A549 (cell line): ENCODE measurements at regions not wholly inside any gene's neighbourhood (a gene's known extent, or its start where the extent isn't known, plus 50 kb on each side); places are given as distances from the start of the nearest gene placed in this dataset.

ENCODE experiments used
- CHD2 ChIP-seq: fragments of 150-350 bp; IDR thresholded peaks from 2 replicates; pipeline ENCODE4 v1.6.1; 2014; ENCODE audit warnings: low read length; ENCODE audit not compliant: partially characterized antibody
- JUN ChIP-seq, 2 experiments: fragments of >200 bp; sonication (Bioruptor Twin); formaldehyde crosslinking; IDR thresholded peaks; 2 replicates in 1 of 2; 3 replicates in 1 of 2; pipeline ENCODE4 v1.6.1; 2016 to 2017
- MAX ChIP-seq: IDR thresholded peaks from 2 replicates; pipeline ENCODE4 v1.6.1; 2012
- NPAS2 ChIP-seq: fragments of 250-450 bp; sonication (Bioruptor Pico); IDR thresholded peaks from 2 replicates; pipeline ENCODE4 v1.8.0; 2022; ENCODE audit warnings: mild to moderate bottlenecking, moderate library complexity, borderline replicate concordance
- POLR2A ChIP-seq: IDR thresholded peaks from 2 replicates; pipeline ENCODE4 v1.6.1; 2012; ENCODE audit warnings: mild to moderate bottlenecking, low read length
- TFCP2L1 ChIP-seq: fragments of 250-450 bp; sonication (Bioruptor Pico); IDR thresholded peaks from 2 replicates; pipeline ENCODE4 v1.5.0; 2021; ENCODE audit warnings: mild to moderate bottlenecking
- TF ChIP-seq, protein P1 (sequence below): fragments of 450-650 bp; IDR thresholded peaks from 2 replicates; pipeline ENCODE4 v1.6.1; 2014; ENCODE audit warnings: antibody characterized with exemption
- TF ChIP-seq, protein P2 (sequence below): fragments of >200 bp; sonication (Bioruptor Twin); formaldehyde crosslinking; IDR thresholded peaks from 3 replicates; pipeline ENCODE4 v1.5.1; 2016
- TF ChIP-seq, protein P3 (sequence below): fragments of 200-600 bp; sonication (generic); IDR thresholded peaks from 2 replicates; pipeline ENCODE4 v1.6.1; 2016; ENCODE audit warnings: antibody characterized with exemption, mild to moderate bottlenecking, moderate library complexity

DNA sequence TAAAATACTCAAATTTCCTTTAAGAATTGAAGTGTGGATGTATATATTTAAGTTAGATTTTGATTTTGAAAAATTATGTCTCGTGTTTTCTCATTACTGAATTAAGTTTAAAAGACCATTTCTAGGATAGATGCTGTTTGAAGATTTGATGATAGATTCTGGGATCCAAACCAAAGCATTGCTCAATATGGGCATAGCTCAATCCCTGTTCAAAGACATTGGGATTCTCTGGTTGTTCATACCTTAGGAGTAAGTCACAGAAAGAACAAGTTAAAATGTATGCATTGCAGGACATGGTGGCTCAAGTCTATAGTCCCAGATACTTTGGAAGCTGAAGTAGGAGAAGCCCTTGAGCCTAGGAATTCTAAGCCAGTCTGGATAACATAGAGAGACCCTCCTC lies 622.3 kb downstream of the ADCYAP1 start:
- TF ChIP-seq CHD2 (no peak), JUN (IDR thresholded peaks at IDR 0.05) (no peak), MAX (no peak), NPAS2 (no peak), TFCP2L1 (no peak), POLR2A (no peak)
- TF ChIP-seq, protein P1, sequence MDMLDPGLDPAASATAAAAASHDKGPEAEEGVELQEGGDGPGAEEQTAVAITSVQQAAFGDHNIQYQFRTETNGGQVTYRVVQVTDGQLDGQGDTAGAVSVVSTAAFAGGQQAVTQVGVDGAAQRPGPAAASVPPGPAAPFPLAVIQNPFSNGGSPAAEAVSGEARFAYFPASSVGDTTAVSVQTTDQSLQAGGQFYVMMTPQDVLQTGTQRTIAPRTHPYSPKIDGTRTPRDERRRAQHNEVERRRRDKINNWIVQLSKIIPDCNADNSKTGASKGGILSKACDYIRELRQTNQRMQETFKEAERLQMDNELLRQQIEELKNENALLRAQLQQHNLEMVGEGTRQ = no peak
- TF ChIP-seq, protein P2, sequence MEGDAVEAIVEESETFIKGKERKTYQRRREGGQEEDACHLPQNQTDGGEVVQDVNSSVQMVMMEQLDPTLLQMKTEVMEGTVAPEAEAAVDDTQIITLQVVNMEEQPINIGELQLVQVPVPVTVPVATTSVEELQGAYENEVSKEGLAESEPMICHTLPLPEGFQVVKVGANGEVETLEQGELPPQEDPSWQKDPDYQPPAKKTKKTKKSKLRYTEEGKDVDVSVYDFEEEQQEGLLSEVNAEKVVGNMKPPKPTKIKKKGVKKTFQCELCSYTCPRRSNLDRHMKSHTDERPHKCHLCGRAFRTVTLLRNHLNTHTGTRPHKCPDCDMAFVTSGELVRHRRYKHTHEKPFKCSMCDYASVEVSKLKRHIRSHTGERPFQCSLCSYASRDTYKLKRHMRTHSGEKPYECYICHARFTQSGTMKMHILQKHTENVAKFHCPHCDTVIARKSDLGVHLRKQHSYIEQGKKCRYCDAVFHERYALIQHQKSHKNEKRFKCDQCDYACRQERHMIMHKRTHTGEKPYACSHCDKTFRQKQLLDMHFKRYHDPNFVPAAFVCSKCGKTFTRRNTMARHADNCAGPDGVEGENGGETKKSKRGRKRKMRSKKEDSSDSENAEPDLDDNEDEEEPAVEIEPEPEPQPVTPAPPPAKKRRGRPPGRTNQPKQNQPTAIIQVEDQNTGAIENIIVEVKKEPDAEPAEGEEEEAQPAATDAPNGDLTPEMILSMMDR = no peak
- TF ChIP-seq, protein P3, sequence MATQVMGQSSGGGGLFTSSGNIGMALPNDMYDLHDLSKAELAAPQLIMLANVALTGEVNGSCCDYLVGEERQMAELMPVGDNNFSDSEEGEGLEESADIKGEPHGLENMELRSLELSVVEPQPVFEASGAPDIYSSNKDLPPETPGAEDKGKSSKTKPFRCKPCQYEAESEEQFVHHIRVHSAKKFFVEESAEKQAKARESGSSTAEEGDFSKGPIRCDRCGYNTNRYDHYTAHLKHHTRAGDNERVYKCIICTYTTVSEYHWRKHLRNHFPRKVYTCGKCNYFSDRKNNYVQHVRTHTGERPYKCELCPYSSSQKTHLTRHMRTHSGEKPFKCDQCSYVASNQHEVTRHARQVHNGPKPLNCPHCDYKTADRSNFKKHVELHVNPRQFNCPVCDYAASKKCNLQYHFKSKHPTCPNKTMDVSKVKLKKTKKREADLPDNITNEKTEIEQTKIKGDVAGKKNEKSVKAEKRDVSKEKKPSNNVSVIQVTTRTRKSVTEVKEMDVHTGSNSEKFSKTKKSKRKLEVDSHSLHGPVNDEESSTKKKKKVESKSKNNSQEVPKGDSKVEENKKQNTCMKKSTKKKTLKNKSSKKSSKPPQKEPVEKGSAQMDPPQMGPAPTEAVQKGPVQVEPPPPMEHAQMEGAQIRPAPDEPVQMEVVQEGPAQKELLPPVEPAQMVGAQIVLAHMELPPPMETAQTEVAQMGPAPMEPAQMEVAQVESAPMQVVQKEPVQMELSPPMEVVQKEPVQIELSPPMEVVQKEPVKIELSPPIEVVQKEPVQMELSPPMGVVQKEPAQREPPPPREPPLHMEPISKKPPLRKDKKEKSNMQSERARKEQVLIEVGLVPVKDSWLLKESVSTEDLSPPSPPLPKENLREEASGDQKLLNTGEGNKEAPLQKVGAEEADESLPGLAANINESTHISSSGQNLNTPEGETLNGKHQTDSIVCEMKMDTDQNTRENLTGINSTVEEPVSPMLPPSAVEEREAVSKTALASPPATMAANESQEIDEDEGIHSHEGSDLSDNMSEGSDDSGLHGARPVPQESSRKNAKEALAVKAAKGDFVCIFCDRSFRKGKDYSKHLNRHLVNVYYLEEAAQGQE = no peak
